Stomach (tissue), 8 donors: ENCODE measurements at regions not wholly inside any gene's neighbourhood (a gene's known extent, or its start where the extent isn't known, plus 50 kb on each side); places are given as distances from the start of the nearest gene placed in this dataset.

Experiments
- DNase-seq, 2 donors: peaks; one replicate each; pipeline versions ENCODE4 v3.0.0 to v3.0.0-alpha.2; 2013 to 2019
- H3K27ac ChIP-seq, 5 donors: fragments of 200-600 bp in 4 of 5; sonication (generic) in 4 of 5; one replicate each; pipeline ENCODE4 v1.5.1; 2013 to 2019; ENCODE audit warnings: mild to moderate bottlenecking in 1 of 5, moderate library complexity in 1 of 5
- H3K27me3 ChIP-seq, 3 donors: fragments of 200-600 bp; sonication (generic); one replicate each; pipeline ENCODE4 v1.5.1; 2017 to 2019; ENCODE audit warnings: mixed run types in 1 of 3
- H3K36me3 ChIP-seq, 4 donors: fragments of 200-600 bp; sonication (generic); 1 replicate in 3 of 4; 2 replicates in 1 of 4; pipeline ENCODE4 v1.5.1; 2016 to 2019
- H3K4me1 ChIP-seq, 4 donors: fragments of 200-600 bp; sonication (generic); one replicate each; pipeline ENCODE4 v1.5.1; 2016 to 2019
- H3K4me3 ChIP-seq, 4 donors: fragments of 200-600 bp; sonication (generic) in 3 of 4; one replicate each; pipeline ENCODE4 v1.5.1; 2016 to 2019; ENCODE audit warnings: mild to moderate bottlenecking in 1 of 4
- H3K9me3 ChIP-seq, 4 donors: fragments of 200-600 bp; sonication (generic); one replicate each; pipeline ENCODE4 v1.5.1; 2016 to 2019
- EP300 ChIP-seq: sonication (generic); formaldehyde crosslinking; IDR thresholded peaks from one replicate; pipeline ENCODE4 v1.6.1; 2017; ENCODE audit warnings: antibody characterized with exemption
- POLR2A ChIP-seq, 4 donors: fragments of 450-650 bp; IDR thresholded peaks; one replicate each; pipeline ENCODE4 v1.6.1; 2016; ENCODE audit warnings: antibody characterized with exemption in 4 of 4, control low read depth in 2 of 4, mild to moderate bottlenecking in 1 of 4, moderate library complexity in 1 of 4
- POLR2AphosphoS5 ChIP-seq, 3 donors: sonication (generic); formaldehyde crosslinking; IDR thresholded peaks; one replicate each; pipeline ENCODE4 v1.6.1; 2016; ENCODE audit warnings: antibody characterized with exemption in 3 of 3
- WGBS, 5 donors: extraction: QIAGEN DNeasy Blood & Tissue Kit in 3 of 5; methylation state at CpG; one replicate each; pipeline versions ENCODE4 v1.1.5 to v1.1.7; 2013 to 2018; 5-methylcytosine and 5-hydroxymethylcytosine counted together
- intact Hi-C: fragments of 100-400 bp; cut with DNase I; formaldehyde crosslinking; loops from one replicate; pipeline ENCODE4 v1.15.1; 2023; ENCODE audit warnings: low total_unique reads
- TF ChIP-seq, protein P1 (sequence below), 7 experiments: fragments of 450-650 bp in 4 of 7; fragments of 200-600 bp in 3 of 7; sonication (generic) in 3 of 7; IDR thresholded peaks; one replicate each; pipeline ENCODE4 v1.5.1; 2016 to 2019; ENCODE audit warnings: antibody characterized with exemption in 7 of 7, control low read depth in 2 of 7, mild to moderate bottlenecking in 1 of 7
- donor health status: healthy with polysubstance abuse.
- donor health status: Bipolar disorder and iron deficiency.
- donor health status: healthy.

- H3K27me3 ChIP-seq: no peaks in the 10 kb centered on the region
- DNase-seq: no peak
- no peak for TF ChIP-seq POLR2AphosphoS5 (IDR thresholded peaks at IDR 0.05)
- TF ChIP-seq POLR2A (IDR thresholded peaks at IDR 0.05): no peak
- TF ChIP-seq, protein P1, sequence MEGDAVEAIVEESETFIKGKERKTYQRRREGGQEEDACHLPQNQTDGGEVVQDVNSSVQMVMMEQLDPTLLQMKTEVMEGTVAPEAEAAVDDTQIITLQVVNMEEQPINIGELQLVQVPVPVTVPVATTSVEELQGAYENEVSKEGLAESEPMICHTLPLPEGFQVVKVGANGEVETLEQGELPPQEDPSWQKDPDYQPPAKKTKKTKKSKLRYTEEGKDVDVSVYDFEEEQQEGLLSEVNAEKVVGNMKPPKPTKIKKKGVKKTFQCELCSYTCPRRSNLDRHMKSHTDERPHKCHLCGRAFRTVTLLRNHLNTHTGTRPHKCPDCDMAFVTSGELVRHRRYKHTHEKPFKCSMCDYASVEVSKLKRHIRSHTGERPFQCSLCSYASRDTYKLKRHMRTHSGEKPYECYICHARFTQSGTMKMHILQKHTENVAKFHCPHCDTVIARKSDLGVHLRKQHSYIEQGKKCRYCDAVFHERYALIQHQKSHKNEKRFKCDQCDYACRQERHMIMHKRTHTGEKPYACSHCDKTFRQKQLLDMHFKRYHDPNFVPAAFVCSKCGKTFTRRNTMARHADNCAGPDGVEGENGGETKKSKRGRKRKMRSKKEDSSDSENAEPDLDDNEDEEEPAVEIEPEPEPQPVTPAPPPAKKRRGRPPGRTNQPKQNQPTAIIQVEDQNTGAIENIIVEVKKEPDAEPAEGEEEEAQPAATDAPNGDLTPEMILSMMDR (IDR thresholded peaks at IDR 0.05): no peak
- TF ChIP-seq EP300: no peak
- WGBS, 5 donors: 76 to 96% (median 90%) methylated on average over 3 of the region's 3 CpGs
- peaks cover 0 to 6% (median 3%) of the 10 kb centered on the region in 4 donors for H3K9me3 ChIP-seq
- H3K36me3 ChIP-seq: no peaks in the 10 kb centered on the region
- H3K27ac ChIP-seq: no peak overlapping the region
- no peak overlapping the region for H3K4me3 ChIP-seq
- intact Hi-C loops: no loop called here
- no peaks in the 10 kb centered on the region for H3K4me1 ChIP-seq
Observed at GRCh38 chr12:42770261-42770660, 180.7 kb upstream of the PRICKLE1 start.

DNA sequence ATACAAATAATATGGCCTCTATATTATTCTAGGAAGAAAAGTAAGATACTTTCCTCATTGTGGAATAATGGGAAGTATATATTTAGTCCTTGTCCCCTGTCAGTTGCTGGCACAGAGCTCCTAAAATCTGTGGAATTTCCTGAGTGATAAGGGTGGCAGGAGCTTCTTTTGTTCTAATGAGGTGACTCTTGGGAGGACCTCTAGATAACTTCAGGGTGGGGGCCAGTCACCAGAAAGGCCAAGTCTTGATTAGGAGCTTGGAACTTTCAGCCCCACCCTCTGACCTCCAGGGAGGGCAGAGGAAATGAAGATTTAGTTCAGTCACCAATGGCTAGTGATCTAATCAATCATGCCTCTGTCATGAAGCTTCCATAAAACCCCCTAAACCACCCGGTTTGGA, 179.9 kb upstream of the PRICKLE1 start:
- Histone ChIP-seq H3K36me3 (no peaks in the 10 kb centered on the region), H3K4me1 (no peaks in the 10 kb centered on the region), H3K4me3 (no peak overlapping the region), H3K9me3 (peaks cover 0 to 6% (median 3%) of the 10 kb centered on the region in 4 donors), H3K27ac (no peak overlapping the region), H3K27me3 (no peaks in the 10 kb centered on the region)
- TF ChIP-seq POLR2A (IDR thresholded peaks at IDR 0.05) (no peak), POLR2AphosphoS5 (IDR thresholded peaks at IDR 0.05) (no peak), EP300 (no peak)
- TF ChIP-seq, protein P1 (IDR thresholded peaks at IDR 0.05): no peak
- WGBS, 5 donors: 18 to 43% (median 25%) methylated on average over 1 of the region's 1 CpG
- intact Hi-C loops: no loop called here
- no peak for DNase-seq

- no peak for DNase-seq
Observed at GRCh38 chr12:42767998-42768397, 178.5 kb upstream of the PRICKLE1 start.

GRCh38 chr12:42767326-42767954, 177.9 kb upstream of the PRICKLE1 start:
- no peak overlapping the region for H3K4me3 ChIP-seq
- intact Hi-C loops: no loop called here
- 90 to 92% (median 91%) methylated on average over 7 of the region's 7 CpGs for WGBS, 5 donors
- no peaks in the 10 kb centered on the region for H3K27me3 ChIP-seq
- H3K36me3 ChIP-seq: no peaks in the 10 kb centered on the region
- no peak overlapping the region for H3K27ac ChIP-seq
- peaks cover 0 to 6% (median 3%) of the 10 kb centered on the region in 4 donors for H3K9me3 ChIP-seq
- no peak for DNase-seq
- H3K4me1 ChIP-seq: no peaks in the 10 kb centered on the region
- TF ChIP-seq, protein P1 (IDR thresholded peaks at IDR 0.05): no peak
- no peak for TF ChIP-seq EP300
- TF ChIP-seq POLR2AphosphoS5 (IDR thresholded peaks at IDR 0.05): no peak
- no peak for TF ChIP-seq POLR2A (IDR thresholded peaks at IDR 0.05)

More at GRCh38 chr12:42767998-42768397, 178.5 kb upstream of the PRICKLE1 start:
- no peaks in the 10 kb centered on the region for H3K36me3 ChIP-seq
- intact Hi-C loops: no loop called here
- no peak overlapping the region for H3K4me3 ChIP-seq
- no peak overlapping the region for H3K27ac ChIP-seq
- TF ChIP-seq POLR2A (IDR thresholded peaks at IDR 0.05) (no peak), EP300 (no peak), POLR2AphosphoS5 (IDR thresholded peaks at IDR 0.05) (no peak)
- TF ChIP-seq, protein P1 (IDR thresholded peaks at IDR 0.05): no peak
- peaks cover 0 to 6% (median 3%) of the 10 kb centered on the region in 4 donors for H3K9me3 ChIP-seq
- no peaks in the 10 kb centered on the region for H3K4me1 ChIP-seq
- WGBS, 5 donors: 91 to 93% (median 91%) methylated on average over 4 of the region's 4 CpGs
- H3K27me3 ChIP-seq: no peaks in the 10 kb centered on the region
